GM13977 (cell line): ENCODE measurements at regions not wholly inside any gene's neighbourhood (a gene's known extent, or its start where the extent isn't known, plus 50 kb on each side); places are given as distances from the start of the nearest gene placed in this dataset.

ENCODE experiments used
- DNase-seq: peaks from one replicate; pipeline ENCODE4 v3.0.0; 2012; ENCODE audit warnings: low spot score
- in situ Hi-C: fragments of 300-500 bp; cut with MboI; formaldehyde crosslinking; loops from one replicate; pipeline ENCODE4 v1.12.0; 2022; ENCODE audit warnings: low sequenced_read_pairs, low pct_unique_long_range_greater_than_20kb, mixed read lengths, inconsistent platforms; ENCODE audit not compliant: unreplicated experiment
- TF ChIP-seq, protein P1 (sequence below): IDR thresholded peaks from 2 replicates; pipeline ENCODE4 v1.5.1; 2012; ENCODE audit warnings: mild to moderate bottlenecking, control low read depth; ENCODE audit not compliant: insufficient read depth; ENCODE audit errors: extremely low read depth, missing control alignments

DNA sequence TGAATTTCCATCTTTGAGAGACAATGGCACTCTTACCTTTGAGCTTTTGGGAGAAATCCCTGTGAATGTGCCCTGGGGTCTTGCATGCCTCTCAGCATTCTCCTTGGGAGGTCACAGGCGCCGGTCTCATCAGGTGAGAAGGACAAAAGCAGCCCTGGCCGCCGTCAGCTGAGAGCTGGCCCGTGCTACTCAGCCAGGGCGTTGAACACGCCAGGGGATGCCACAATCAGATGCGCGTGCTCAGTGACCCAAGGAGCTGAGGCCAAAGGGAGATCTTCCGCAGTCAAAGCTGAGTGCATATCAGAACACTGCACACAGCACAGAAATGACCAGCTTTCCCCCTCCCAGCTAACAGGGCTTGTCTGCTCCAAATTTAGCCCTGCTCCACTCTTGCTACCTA is 253.6 kb upstream of the NOX3 start:
- TF ChIP-seq, protein P1, sequence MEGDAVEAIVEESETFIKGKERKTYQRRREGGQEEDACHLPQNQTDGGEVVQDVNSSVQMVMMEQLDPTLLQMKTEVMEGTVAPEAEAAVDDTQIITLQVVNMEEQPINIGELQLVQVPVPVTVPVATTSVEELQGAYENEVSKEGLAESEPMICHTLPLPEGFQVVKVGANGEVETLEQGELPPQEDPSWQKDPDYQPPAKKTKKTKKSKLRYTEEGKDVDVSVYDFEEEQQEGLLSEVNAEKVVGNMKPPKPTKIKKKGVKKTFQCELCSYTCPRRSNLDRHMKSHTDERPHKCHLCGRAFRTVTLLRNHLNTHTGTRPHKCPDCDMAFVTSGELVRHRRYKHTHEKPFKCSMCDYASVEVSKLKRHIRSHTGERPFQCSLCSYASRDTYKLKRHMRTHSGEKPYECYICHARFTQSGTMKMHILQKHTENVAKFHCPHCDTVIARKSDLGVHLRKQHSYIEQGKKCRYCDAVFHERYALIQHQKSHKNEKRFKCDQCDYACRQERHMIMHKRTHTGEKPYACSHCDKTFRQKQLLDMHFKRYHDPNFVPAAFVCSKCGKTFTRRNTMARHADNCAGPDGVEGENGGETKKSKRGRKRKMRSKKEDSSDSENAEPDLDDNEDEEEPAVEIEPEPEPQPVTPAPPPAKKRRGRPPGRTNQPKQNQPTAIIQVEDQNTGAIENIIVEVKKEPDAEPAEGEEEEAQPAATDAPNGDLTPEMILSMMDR: no peak
- in situ Hi-C loops: no loop called here
- DNase-seq: no peak

DNA sequence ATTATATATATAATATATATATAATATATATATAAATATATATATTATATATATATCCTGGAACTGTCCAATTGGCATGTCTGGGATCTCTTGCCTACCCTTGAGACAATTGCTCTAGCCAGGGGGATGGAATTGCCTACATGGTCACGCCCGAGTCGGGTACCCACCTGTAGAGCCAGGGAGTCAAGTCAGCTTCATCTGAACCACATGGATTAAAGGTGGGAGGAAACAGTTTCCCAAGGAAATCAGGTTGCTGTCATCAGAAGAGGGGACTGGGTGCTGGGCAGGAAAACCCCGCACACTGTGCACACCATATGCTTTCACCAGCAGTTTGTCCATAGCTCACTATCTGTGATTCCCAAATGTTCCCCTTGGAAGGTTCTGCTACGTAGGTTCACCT is 252.5 kb upstream of the NOX3 start:
- in situ Hi-C loops: no loop called here
- TF ChIP-seq, protein P1: no peak
- no peak for DNase-seq

DNA sequence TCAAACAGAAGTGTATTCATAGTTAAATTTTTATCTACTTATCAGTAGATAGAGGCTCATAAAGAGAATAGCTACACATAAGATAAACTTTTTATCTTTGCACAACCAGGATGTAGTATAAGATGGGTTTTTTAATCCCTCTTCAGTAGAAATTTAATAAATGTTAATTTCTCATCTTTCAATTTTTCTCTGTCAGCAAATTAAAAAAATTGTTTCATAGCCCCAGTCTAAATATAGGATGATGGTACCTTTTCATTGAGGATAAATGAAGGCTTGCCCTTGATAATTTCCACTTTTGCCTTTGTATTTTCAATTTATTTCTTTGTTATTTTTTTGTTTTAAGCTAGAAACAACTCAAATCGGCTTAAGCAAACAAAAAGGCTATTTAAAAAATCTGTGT is 251.2 kb upstream of the NOX3 start:
- in situ Hi-C loops: no loop called here
- DNase-seq: no peak
- TF ChIP-seq, protein P1: no peak

DNA sequence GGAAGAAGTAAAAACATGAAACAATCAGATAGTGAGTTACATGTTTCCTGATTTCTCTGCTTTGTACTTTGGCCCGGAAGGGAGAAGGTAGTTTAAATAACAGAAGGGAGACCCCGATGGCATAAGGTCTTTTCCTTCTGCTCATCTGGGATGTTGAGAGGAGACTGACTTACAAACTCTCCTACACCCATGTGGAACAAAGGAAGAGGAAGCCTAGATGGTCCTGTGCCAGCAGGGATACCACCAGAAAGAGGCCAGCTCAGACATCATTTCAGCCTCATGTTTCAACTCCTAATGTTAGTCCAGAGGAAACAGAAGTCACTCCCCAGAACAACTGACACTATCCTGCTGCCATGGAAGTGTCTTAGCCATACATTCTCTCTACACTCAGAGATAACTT is 250.7 kb upstream of the NOX3 start:
- TF ChIP-seq, protein P1: no peak
- in situ Hi-C loops: no loop called here
- DNase-seq: no peak

DNA sequence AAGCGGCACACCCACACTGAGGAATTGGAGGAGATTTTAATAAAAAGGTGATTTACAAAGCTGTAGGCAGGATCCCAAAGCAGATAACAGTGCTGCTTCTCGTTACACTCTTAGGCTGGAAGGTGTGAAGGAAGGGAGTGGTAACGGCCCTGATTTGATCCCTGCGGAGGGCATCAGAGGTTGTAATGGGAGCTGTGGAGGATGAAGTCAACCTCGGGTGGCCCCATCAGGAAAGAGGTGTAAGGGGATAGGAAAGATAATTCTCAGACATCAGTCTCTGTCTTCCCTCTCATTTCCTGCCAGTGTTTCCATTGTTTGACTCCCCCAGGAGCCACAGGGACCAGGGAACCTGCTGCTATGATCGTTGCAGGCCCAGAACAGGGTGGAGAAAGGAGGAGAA is 245.7 kb upstream of the NOX3 start:
- no peak for DNase-seq
- in situ Hi-C loops: no loop called here
- TF ChIP-seq, protein P1: no peak

DNA sequence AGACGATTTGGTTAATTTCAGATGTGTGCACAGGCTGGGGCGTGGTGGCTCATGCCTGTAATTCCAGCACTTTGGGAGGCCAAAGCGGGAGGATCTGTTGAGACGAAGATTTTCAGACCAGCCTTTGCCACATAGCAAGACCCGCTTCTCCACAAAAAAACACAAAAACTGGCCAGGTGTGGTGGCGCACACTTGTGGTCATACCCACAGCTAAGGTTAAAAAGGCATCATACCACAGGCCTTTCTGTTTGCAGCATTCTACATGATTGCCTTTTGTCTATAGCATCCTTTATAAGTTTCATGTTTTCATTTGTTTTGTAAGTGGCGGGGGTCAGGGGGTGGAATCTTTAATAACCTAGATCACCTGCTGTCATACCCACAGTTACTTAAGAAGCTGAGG is 239.9 kb upstream of the NOX3 start:
- TF ChIP-seq, protein P1: no peak
- in situ Hi-C loops: no loop called here

DNA sequence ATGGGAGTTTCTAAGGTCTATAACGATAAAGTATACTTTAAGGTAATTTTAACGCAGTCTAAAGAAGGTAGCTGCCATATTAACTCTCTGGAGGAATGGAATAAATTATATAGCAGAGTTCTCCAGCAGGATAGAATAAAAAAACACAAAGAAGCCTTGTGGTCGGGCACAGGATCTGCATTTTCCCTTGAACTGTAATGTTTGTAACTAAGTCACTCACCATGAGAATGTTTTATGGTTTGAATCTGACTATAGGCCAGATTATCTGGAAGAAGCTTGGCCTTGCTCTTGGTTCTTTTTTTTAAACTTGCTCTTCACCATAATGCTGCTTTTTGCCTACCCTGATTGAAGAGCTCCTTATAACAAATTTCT is 238.8 kb upstream of the NOX3 start:
- in situ Hi-C loops: no loop called here
- TF ChIP-seq, protein P1: no peak

More for the DNA sequence above, 239.9 kb upstream of the NOX3 start:
- DNase-seq: no peak

More for the DNA sequence above, 238.8 kb upstream of the NOX3 start:
- no peak for DNase-seq
